Fibroblast of pulmonary artery (primary cell): ENCODE measurements at regions not wholly inside any gene's neighbourhood (a gene's known extent, or its start where the extent isn't known, plus 50 kb on each side); places are given as distances from the start of the nearest gene placed in this dataset.

Experiments used
- DNase-seq: peaks from one replicate; pipeline ENCODE4 v3.0.0-alpha.2; 2010; ENCODE audit warnings: low read depth
- H3K4me3 ChIP-seq: replicated peaks from 2 replicates; pipeline ENCODE4 v1.5.1; 2011; ENCODE audit warnings: low read depth, mild to moderate bottlenecking, control low read depth, low read length, moderate library complexity
- TF ChIP-seq, protein P1 (sequence below): IDR thresholded peaks from 2 replicates; pipeline ENCODE4 v1.5.1; 2011; ENCODE audit warnings: mild to moderate bottlenecking, control low read depth, low read length, inconsistent platforms; ENCODE audit errors: missing control alignments

GRCh38 chr2:173669888-173670287 lies 295.3 kb downstream of the SP3 start:
- no peak for DNase-seq
- H3K4me3 ChIP-seq: no peak overlapping the region
- TF ChIP-seq, protein P1, sequence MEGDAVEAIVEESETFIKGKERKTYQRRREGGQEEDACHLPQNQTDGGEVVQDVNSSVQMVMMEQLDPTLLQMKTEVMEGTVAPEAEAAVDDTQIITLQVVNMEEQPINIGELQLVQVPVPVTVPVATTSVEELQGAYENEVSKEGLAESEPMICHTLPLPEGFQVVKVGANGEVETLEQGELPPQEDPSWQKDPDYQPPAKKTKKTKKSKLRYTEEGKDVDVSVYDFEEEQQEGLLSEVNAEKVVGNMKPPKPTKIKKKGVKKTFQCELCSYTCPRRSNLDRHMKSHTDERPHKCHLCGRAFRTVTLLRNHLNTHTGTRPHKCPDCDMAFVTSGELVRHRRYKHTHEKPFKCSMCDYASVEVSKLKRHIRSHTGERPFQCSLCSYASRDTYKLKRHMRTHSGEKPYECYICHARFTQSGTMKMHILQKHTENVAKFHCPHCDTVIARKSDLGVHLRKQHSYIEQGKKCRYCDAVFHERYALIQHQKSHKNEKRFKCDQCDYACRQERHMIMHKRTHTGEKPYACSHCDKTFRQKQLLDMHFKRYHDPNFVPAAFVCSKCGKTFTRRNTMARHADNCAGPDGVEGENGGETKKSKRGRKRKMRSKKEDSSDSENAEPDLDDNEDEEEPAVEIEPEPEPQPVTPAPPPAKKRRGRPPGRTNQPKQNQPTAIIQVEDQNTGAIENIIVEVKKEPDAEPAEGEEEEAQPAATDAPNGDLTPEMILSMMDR: no peak

GRCh38 chr2:173672573-173673340 lies 292.4 kb downstream of the SP3 start:
- DNase-seq: no peak
- TF ChIP-seq, protein P1: no peak
- H3K4me3 ChIP-seq: no peak overlapping the region

DNA sequence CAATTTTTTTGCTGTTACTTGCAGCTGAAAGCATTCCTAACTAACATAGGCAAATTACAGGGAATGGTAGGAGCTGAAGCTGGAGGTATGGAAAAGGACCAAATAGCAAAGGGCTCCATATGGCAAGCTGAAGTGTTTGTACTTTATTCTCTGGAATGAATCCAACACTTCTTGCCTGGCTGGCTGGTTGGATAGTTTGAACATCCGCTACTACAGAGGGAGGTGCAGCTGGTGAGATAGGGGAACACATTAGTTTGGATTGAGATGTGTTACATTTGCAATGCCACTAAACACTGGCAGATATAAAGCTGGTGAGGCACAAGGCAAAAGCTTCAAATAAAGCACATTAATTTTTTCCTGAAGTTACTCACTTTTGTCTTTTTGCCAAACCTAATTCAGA lies 291.5 kb downstream of the SP3 start:
- no peak overlapping the region for H3K4me3 ChIP-seq
- no peak for DNase-seq
- TF ChIP-seq, protein P1: no peak

DNA sequence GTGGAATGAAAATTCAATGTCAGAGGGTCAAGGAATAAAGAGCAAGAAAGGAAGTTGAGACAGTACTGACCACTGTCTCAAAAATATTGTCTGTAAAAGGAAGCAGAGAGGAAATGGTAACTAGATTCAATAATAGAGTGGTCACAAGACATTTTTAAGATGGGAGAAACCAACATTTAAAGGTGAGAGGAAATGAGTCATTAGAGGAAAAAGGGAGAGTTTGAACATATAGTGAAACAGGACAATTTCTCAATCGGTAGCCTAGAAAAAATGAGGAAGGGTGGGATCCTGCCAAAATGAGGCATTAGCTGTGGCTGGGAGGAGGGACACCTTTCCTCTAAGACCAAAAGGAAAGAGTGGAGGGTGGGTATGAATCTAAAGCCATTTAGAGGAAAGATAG lies 288.5 kb downstream of the SP3 start:
- TF ChIP-seq, protein P1: no peak

DNA sequence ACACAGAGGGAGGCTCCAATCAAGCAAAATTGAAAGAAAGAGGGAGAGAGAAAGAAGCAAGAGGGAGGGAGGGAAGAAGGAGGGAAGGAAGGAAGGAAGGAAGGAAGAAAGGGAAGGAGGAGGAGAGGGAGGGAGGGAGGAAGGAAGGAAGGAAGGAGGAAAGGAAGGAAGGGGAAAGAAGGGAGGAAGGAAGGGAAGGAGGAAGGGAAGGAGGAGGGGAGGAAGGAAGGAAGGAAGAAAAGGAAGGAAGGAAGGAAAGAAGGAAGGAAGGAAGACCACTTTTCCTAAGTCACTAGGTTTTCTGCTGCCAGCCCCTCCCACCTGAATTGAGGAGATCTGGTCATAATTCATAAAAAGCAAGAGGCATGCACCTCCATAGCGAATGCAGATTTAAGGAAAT lies 287.0 kb downstream of the SP3 start:
- DNase-seq: no peak
- TF ChIP-seq, protein P1: no peak
- no peak overlapping the region for H3K4me3 ChIP-seq

More for the DNA sequence above, 288.5 kb downstream of the SP3 start:
- no peak overlapping the region for H3K4me3 ChIP-seq
- DNase-seq: peak; percentile 43

- TF ChIP-seq, protein P1: no peak
- no peak for DNase-seq
- H3K4me3 ChIP-seq: no peak overlapping the region
Observed at GRCh38 chr2:173680574-173680973, 284.6 kb downstream of the SP3 start.
